HG02973 (cell line): ENCODE measurements at regions not wholly inside any gene's neighbourhood (a gene's known extent, or its start where the extent isn't known, plus 50 kb on each side); places are given as distances from the start of the nearest gene placed in this dataset.

Experiments used
- ATAC-seq: cut with Tn5 transposase; IDR thresholded peaks from one replicate; pipeline ENCODE4 v1.9.1; 2021; ENCODE audit warnings: moderate library complexity; ENCODE audit not compliant: unreplicated experiment

GRCh38 chr1:190540366-190540765 lies 62.7 kb upstream of the BRINP3 start:
- ATAC-seq, result no peak

- no peak for ATAC-seq
These were observed 74.0 kb upstream of the BRINP3 start for GRCh38 chr1:190551638-190552037.

GRCh38 chr1:190560161-190560681 lies 82.6 kb upstream of the BRINP3 start:
- no peak for ATAC-seq

- no peak for ATAC-seq
These were observed 85.6 kb upstream of the BRINP3 start for GRCh38 chr1:190563230-190563629.

GRCh38 chr1:190564117-190564516 lies 86.5 kb upstream of the BRINP3 start:
- ATAC-seq, result no peak

GRCh38 chr1:190578017-190578416 lies 100.4 kb upstream of the BRINP3 start:
- ATAC-seq, result no peak

GRCh38 chr1:190578526-190578925 lies 100.9 kb upstream of the BRINP3 start:
- ATAC-seq, result no peak

GRCh38 chr1:190579552-190580193 lies 102.0 kb upstream of the BRINP3 start:
- ATAC-seq, result no peak

- ATAC-seq, result no peak
These were observed 106.2 kb upstream of the BRINP3 start for GRCh38 chr1:190583862-190584261.

GRCh38 chr1:190588424-190588823 lies 110.8 kb upstream of the BRINP3 start:
- no peak for ATAC-seq

GRCh38 chr1:190595438-190595837 lies 117.8 kb upstream of the BRINP3 start:
- ATAC-seq, result no peak

- no peak for ATAC-seq
These were observed 119.6 kb upstream of the BRINP3 start for GRCh38 chr1:190597294-190597693.

GRCh38 chr1:190599670-190600069 lies 122.0 kb upstream of the BRINP3 start:
- no peak for ATAC-seq

GRCh38 chr1:190602325-190602724 lies 124.7 kb upstream of the BRINP3 start:
- no peak for ATAC-seq

- ATAC-seq, result no peak
These were observed 130.6 kb upstream of the BRINP3 start for GRCh38 chr1:190608282-190608681.

- ATAC-seq, result no peak
These were observed 138.2 kb upstream of the BRINP3 start for GRCh38 chr1:190615818-190616217.

- no peak for ATAC-seq
These were observed 138.6 kb upstream of the BRINP3 start for GRCh38 chr1:190616235-190616634.

- ATAC-seq, result no peak
These were observed 142.1 kb upstream of the BRINP3 start for GRCh38 chr1:190619724-190620123.

- no peak for ATAC-seq
These were observed 155.8 kb upstream of the BRINP3 start for GRCh38 chr1:190633488-190633887.

GRCh38 chr1:190634134-190634533 lies 156.5 kb upstream of the BRINP3 start:
- ATAC-seq, result no peak

- no peak for ATAC-seq
These were observed 171.9 kb upstream of the BRINP3 start for GRCh38 chr1:190649553-190649952.

- no peak for ATAC-seq
These were observed 181.2 kb upstream of the BRINP3 start for GRCh38 chr1:190658907-190659306.

GRCh38 chr1:190663962-190664361 lies 186.3 kb upstream of the BRINP3 start:
- peak; percentile 78 for ATAC-seq
